MM.1S (cell line): ENCODE measurements at regions not wholly inside any gene's neighbourhood (a gene's known extent, or its start where the extent isn't known, plus 50 kb on each side); places are given as distances from the start of the nearest gene placed in this dataset.

Source experiments
- DNase-seq: peaks from one replicate; pipeline ENCODE4 v3.0.0-alpha.2; 2015
- H2AFZ ChIP-seq: fragments of 300-600 bp; sonication (generic); 2 replicates; pipeline ENCODE4 v1.6.0; 2016; ENCODE audit warnings: antibody characterized with exemption, low read length
- H3F3A ChIP-seq: fragments of 300-600 bp; sonication (generic); 2 replicates; pipeline ENCODE4 v1.6.1; 2016; ENCODE audit warnings: mild to moderate bottlenecking, antibody characterized with exemption, low read length, moderate library complexity, mixed read lengths; ENCODE audit not compliant: insufficient read depth
- H3K27ac ChIP-seq: fragments of 300-600 bp; sonication (generic); 2 replicates; pipeline ENCODE4 v1.5.1; 2016; ENCODE audit warnings: mild to moderate bottlenecking, low read length
- H3K27me3 ChIP-seq: fragments of 300-600 bp; sonication (generic); replicated peaks from 2 replicates; pipeline ENCODE4 v1.6.0; 2016; ENCODE audit warnings: low read length; ENCODE audit not compliant: insufficient read depth
- H3K36me3 ChIP-seq: fragments of 300-600 bp; sonication (generic); replicated peaks from 2 replicates; pipeline ENCODE4 v1.6.1; 2016; ENCODE audit warnings: mild to moderate bottlenecking, low read length, mixed read lengths; ENCODE audit not compliant: insufficient read depth
- H3K4me1 ChIP-seq: fragments of 300-600 bp; sonication (generic); 2 replicates; pipeline ENCODE4 v1.6.1; 2016; ENCODE audit warnings: low read length, mixed read lengths
- H3K4me2 ChIP-seq: fragments of 300-600 bp; sonication (generic); 2 replicates; pipeline ENCODE4 v1.6.0; 2016; ENCODE audit warnings: low read depth, low read length
- H3K4me3 ChIP-seq: fragments of 300-600 bp; sonication (generic); 2 replicates; pipeline ENCODE4 v1.5.1; 2016; ENCODE audit warnings: low read length, mixed read lengths
- H3K79me2 ChIP-seq: fragments of 300-600 bp; sonication (generic); 2 replicates; pipeline ENCODE4 v1.6.1; 2016; ENCODE audit warnings: mixed run types, low read length, mixed read lengths
- H3K9ac ChIP-seq: fragments of 300-600 bp; sonication (generic); 2 replicates; pipeline ENCODE4 v1.6.1; 2016; ENCODE audit warnings: low read length, mixed read lengths
- H3K9me2 ChIP-seq: fragments of 300-600 bp; sonication (generic); replicated peaks from 2 replicates; pipeline ENCODE4 v1.6.1; 2016; ENCODE audit warnings: mild to moderate bottlenecking, low read length, mixed read lengths; ENCODE audit not compliant: insufficient read depth
- H3K9me3 ChIP-seq: fragments of 300-600 bp; sonication (generic); replicated peaks from 2 replicates; pipeline ENCODE4 v1.6.1; 2016; ENCODE audit warnings: mild to moderate bottlenecking, low read length, mixed read lengths; ENCODE audit not compliant: insufficient read depth
- H4K20me1 ChIP-seq: fragments of 300-600 bp; sonication (generic); 2 replicates; pipeline ENCODE4 v1.6.1; 2016; ENCODE audit warnings: mild to moderate bottlenecking, low read length, moderate library complexity, mixed read lengths; ENCODE audit not compliant: insufficient read depth
- CTCF ChIP-seq: fragments of 300-600 bp; sonication (generic); IDR thresholded peaks from 2 replicates; pipeline ENCODE4 v1.5.1; 2016; ENCODE audit warnings: antibody characterized with exemption, low read length, mixed read lengths
- EZH2 ChIP-seq: fragments of 300-600 bp; sonication (generic); optimal IDR thresholded peaks from 2 replicates; pipeline ENCODE3; 2017; ENCODE audit warnings: low read depth, mild to moderate bottlenecking, antibody characterized with exemption, low read length, mixed read lengths
- EZH2phosphoT487 ChIP-seq: fragments of 300-600 bp; sonication (generic); IDR thresholded peaks from 2 replicates; pipeline ENCODE4 v1.6.1; 2018; ENCODE audit warnings: antibody characterized with exemption, low read length

GRCh38 chr2:118671701-118672454 lies 175.6 kb downstream of the EN1 start:
- Histone ChIP-seq H3K27ac (no peak overlapping the region), H3F3A (no peaks in the 10 kb centered on the region), H3K4me3 (no peak overlapping the region), H4K20me1 (no peaks in the 10 kb centered on the region), H2AFZ (no peak overlapping the region), H3K9me2 (no peaks in the 10 kb centered on the region), H3K36me3 (no peaks in the 10 kb centered on the region), H3K27me3 (no peaks in the 10 kb centered on the region), H3K79me2 (no peaks in the 10 kb centered on the region), H3K4me2 (no peak overlapping the region), H3K4me1 (no peaks in the 10 kb centered on the region), H3K9me3 (no peaks in the 10 kb centered on the region), H3K9ac (no peak overlapping the region)
- DNase-seq = no peak
- TF ChIP-seq CTCF (no peak), EZH2 (no peak), EZH2phosphoT487 (no peak)

GRCh38 chr2:118670838-118671237 lies 176.6 kb downstream of the EN1 start:
- Histone ChIP-seq H3K4me2 (no peak overlapping the region), H3F3A (no peaks in the 10 kb centered on the region), H3K9ac (no peak overlapping the region), H3K4me3 (no peak overlapping the region), H3K27me3 (no peaks in the 10 kb centered on the region), H2AFZ (no peak overlapping the region), H3K27ac (no peak overlapping the region), H3K79me2 (no peaks in the 10 kb centered on the region), H3K9me3 (no peaks in the 10 kb centered on the region), H3K4me1 (no peaks in the 10 kb centered on the region), H3K9me2 (no peaks in the 10 kb centered on the region), H3K36me3 (no peaks in the 10 kb centered on the region), H4K20me1 (no peaks in the 10 kb centered on the region)
- TF ChIP-seq EZH2 = no peak
- no peak for TF ChIP-seq CTCF
- no peak for TF ChIP-seq EZH2phosphoT487
- DNase-seq = no peak

GRCh38 chr2:118670276-118670675 lies 177.2 kb downstream of the EN1 start:
- Histone ChIP-seq H3K36me3 (no peaks in the 10 kb centered on the region), H3F3A (no peaks in the 10 kb centered on the region), H3K4me3 (no peak overlapping the region), H3K79me2 (no peaks in the 10 kb centered on the region), H3K9ac (no peak overlapping the region), H4K20me1 (no peaks in the 10 kb centered on the region), H3K4me2 (no peak overlapping the region), H3K27me3 (no peaks in the 10 kb centered on the region), H2AFZ (no peak overlapping the region), H3K9me3 (no peaks in the 10 kb centered on the region), H3K9me2 (no peaks in the 10 kb centered on the region), H3K27ac (no peak overlapping the region), H3K4me1 (no peaks in the 10 kb centered on the region)
- TF ChIP-seq CTCF (no peak), EZH2phosphoT487 (no peak), EZH2 (no peak)
- DNase-seq = no peak
